Heart left ventricle (tissue), 13 donors: ENCODE measurements at regions not wholly inside any gene's neighbourhood (a gene's known extent, or its start where the extent isn't known, plus 50 kb on each side); places are given as distances from the start of the nearest gene placed in this dataset.

Source experiments
- CTCF ChIP-seq, 12 donors: fragments of 200-600 bp; sonication (generic) in 4 of 12; IDR thresholded peaks; one replicate each; pipeline versions ENCODE4 v1.5.0 to v1.8.0; 2018 to 2022; ENCODE audit warnings: antibody characterized with exemption in 12 of 12, mild to moderate bottlenecking in 5 of 12
- POLR2A ChIP-seq, 2 donors: fragments of 450-650 bp; IDR thresholded peaks; one replicate each; pipeline ENCODE4 v1.6.1; 2017; ENCODE audit warnings: antibody characterized with exemption in 2 of 2, mild to moderate bottlenecking in 2 of 2, moderate library complexity in 2 of 2
- donor health status: ischemic (EF 13 %, LVEDD 7.1; RV severe dilation, severe dysfunction).
- donor health status: DM: no; HTN: yes; CAD: no.
- donor health status: DM: no; HTN: no; CAD: no.
- donor health status: ischemic (EF 25% LVEDD 6.9; RV normal size, moderate dysfunction).
- donor health status: ischemic (EF 25% LVEDD 5.7; RV mildly dilated, moderate dysfunction).
- donor health status: ischemic (EF 35%, LVEDD 5.7; RV mildly dilated, moderate dysfunction).
- donor health status: nonischemic (EF 11% LVEDD 7.7; RV severe dilation, severe dysfunction).
- donor health status: DM: yes; HTN: yes; CAD: no.
- donor health status: PGD.
- donor health status: ischemic (EF 29% LVEDD 5.4; RV normal size, mild dysfunction).
- donor health status: nonischemic (EF 23%, LVEDD 6.1; RV moderate dilation, normal function).

- no peak for TF ChIP-seq CTCF (IDR thresholded peaks at IDR 0.05)
- TF ChIP-seq POLR2A (IDR thresholded peaks at IDR 0.05), result no peak
Measured at GRCh38 chr12:114851981-114852380, 168.0 kb upstream of the TBX3 start.
